Rectal smooth muscle tissue (tissue), 1 donor: ENCODE measurements at regions not wholly inside any gene's neighbourhood (a gene's known extent, or its start where the extent isn't known, plus 50 kb on each side); places are given as distances from the start of the nearest gene placed in this dataset.
A peak's percentile ranks its signal among the peaks of the same experiment; 100 is the strongest.

ENCODE experiments used
- H3K27ac ChIP-seq: one replicate; pipeline ENCODE4 v1.7.0; 2013; ENCODE audit warnings: low read depth, low read length, inconsistent platforms
- H3K27me3 ChIP-seq: one replicate; pipeline ENCODE4 v1.7.0; 2013; ENCODE audit warnings: low read length; ENCODE audit not compliant: control insufficient read depth, insufficient read depth
- H3K36me3 ChIP-seq: one replicate; pipeline ENCODE4 v1.7.0; 2013; ENCODE audit warnings: low read length; ENCODE audit not compliant: control insufficient read depth, insufficient read depth
- H3K4me1 ChIP-seq: one replicate; pipeline ENCODE4 v1.7.0; 2013; ENCODE audit warnings: low read length; ENCODE audit not compliant: control insufficient read depth, insufficient read depth
- H3K4me3 ChIP-seq: one replicate; pipeline ENCODE4 v1.7.0; 2013; ENCODE audit warnings: low read length
- H3K9ac ChIP-seq: one replicate; pipeline ENCODE4 v1.7.0; 2013; ENCODE audit warnings: low read length

GRCh38 chrX:9132036-9132638, 98.2 kb upstream of the FAM9B start:
- Histone ChIP-seq H3K4me3 (no peak overlapping the region), H3K27ac (no peak overlapping the region), H3K9ac (no peak overlapping the region), H3K36me3 (no peaks in the 10 kb centered on the region), H3K27me3 (no peaks in the 10 kb centered on the region), H3K4me1 (no peaks in the 10 kb centered on the region)

DNA sequence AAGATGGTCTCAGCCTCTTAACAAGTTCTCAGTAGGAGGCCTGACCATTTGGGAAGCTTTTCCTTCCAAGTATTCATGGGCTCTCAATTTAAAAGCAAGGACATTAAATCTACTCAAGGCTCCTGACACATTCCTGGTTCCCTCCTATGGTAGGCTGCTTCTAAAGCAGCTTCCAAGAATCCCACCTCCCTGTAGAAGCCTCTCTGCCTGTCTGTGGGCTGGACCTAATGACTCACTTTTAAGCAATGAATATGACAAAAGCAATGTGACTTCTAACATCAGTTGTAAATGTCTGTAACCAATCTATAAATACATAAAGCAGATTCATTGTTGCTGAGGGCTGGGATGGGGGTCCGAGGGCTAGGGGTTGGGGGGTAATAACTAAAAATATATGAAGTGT, 99.5 kb upstream of the FAM9B start:
- Histone ChIP-seq H3K36me3 (no peaks in the 10 kb centered on the region), H3K27me3 (no peaks in the 10 kb centered on the region), H3K9ac (no peak overlapping the region), H3K4me1 (no peaks in the 10 kb centered on the region), H3K4me3 (no peak overlapping the region), H3K27ac (no peak overlapping the region)

GRCh38 chrX:9134366-9134765, 100.4 kb upstream of the FAM9B start:
- H3K36me3 ChIP-seq, result no peaks in the 10 kb centered on the region
- H3K27me3 ChIP-seq, result no peaks in the 10 kb centered on the region
- no peak overlapping the region for H3K9ac ChIP-seq
- no peak overlapping the region for H3K4me3 ChIP-seq
- H3K4me1 ChIP-seq, result no peaks in the 10 kb centered on the region
- no peak overlapping the region for H3K27ac ChIP-seq

- Histone ChIP-seq H3K9ac (no peak overlapping the region), H3K27ac (no peak overlapping the region), H3K36me3 (no peaks in the 10 kb centered on the region), H3K4me3 (no peak overlapping the region), H3K27me3 (no peaks in the 10 kb centered on the region), H3K4me1 (no peaks in the 10 kb centered on the region)
Measured at GRCh38 chrX:9135901-9136510, 102.1 kb upstream of the FAM9B start.

GRCh38 chrX:9137152-9137551, 103.2 kb upstream of the FAM9B start:
- no peaks in the 10 kb centered on the region for H3K36me3 ChIP-seq
- no peaks in the 10 kb centered on the region for H3K4me1 ChIP-seq
- no peaks in the 10 kb centered on the region for H3K27me3 ChIP-seq
- no peak overlapping the region for H3K27ac ChIP-seq
- no peak overlapping the region for H3K4me3 ChIP-seq
- no peak overlapping the region for H3K9ac ChIP-seq

- H3K27me3 ChIP-seq, result no peaks in the 10 kb centered on the region
- no peak overlapping the region for H3K9ac ChIP-seq
- H3K27ac ChIP-seq, result no peak overlapping the region
- no peaks in the 10 kb centered on the region for H3K4me1 ChIP-seq
- H3K36me3 ChIP-seq, result no peaks in the 10 kb centered on the region
- H3K4me3 ChIP-seq, result no peak overlapping the region
Measured at GRCh38 chrX:9141496-9141895, 107.6 kb upstream of the FAM9B start.

GRCh38 chrX:9144701-9145241, 110.8 kb upstream of the FAM9B start:
- H3K27ac ChIP-seq, result no peak overlapping the region
- no peak overlapping the region for H3K4me3 ChIP-seq

DNA sequence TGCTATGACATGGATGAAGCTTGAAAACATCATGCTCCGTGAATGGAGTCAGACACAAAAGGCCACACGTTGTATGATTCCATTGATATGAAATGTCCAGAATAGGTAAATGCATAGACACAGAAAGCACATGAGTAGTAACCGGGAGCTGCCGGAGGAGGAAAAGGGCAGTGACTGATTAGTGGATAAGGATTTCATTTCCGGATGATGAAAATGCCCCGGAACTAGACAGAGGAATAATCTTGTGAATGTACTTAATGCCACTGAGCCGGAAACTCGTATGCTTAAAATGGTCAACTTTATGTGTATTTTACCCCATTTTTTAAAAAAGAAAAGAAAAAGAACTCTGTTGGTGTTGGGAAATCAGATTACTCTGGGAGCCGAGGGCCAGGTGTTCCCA, 112.7 kb upstream of the FAM9B start:
- no peaks in the 10 kb centered on the region for H3K36me3 ChIP-seq
- H3K27me3 ChIP-seq, result no peaks in the 10 kb centered on the region

More at GRCh38 chrX:9144701-9145241, 110.8 kb upstream of the FAM9B start:
- no peaks in the 10 kb centered on the region for H3K4me1 ChIP-seq
- H3K9ac ChIP-seq, result no peak overlapping the region
- H3K36me3 ChIP-seq, result no peaks in the 10 kb centered on the region
- no peaks in the 10 kb centered on the region for H3K27me3 ChIP-seq

GRCh38 chrX:9147086-9147485, 113.2 kb upstream of the FAM9B start:
- Histone ChIP-seq H3K36me3 (no peaks in the 10 kb centered on the region), H3K4me3 (no peak overlapping the region), H3K4me1 (no peaks in the 10 kb centered on the region), H3K27ac (no peak overlapping the region), H3K9ac (no peak overlapping the region), H3K27me3 (no peaks in the 10 kb centered on the region)

More for the DNA sequence above, 112.7 kb upstream of the FAM9B start:
- Histone ChIP-seq H3K27ac (no peak overlapping the region), H3K9ac (no peak overlapping the region), H3K4me1 (no peaks in the 10 kb centered on the region), H3K4me3 (no peak overlapping the region)

DNA sequence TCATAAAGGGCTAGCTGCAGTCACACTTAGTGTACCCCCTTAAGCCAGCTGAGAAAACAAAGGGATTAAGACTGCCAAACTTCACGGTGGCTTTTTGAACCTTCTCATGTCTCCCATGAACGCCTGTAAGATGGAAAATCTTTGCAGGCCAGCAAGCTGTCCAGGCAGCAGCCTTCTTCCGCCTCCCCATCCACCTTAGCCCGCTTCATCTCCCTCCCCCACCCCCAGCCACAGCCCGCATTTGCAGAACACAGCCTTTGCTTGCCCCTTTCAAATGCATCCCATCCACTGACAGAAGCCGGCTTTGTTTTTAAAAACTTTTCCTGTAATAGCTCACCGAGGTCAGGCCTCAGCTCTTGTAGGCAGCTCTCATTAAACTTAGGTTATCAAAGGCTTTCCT, 113.8 kb upstream of the FAM9B start:
- H3K9ac ChIP-seq, result no peak overlapping the region
- no peaks in the 10 kb centered on the region for H3K4me1 ChIP-seq
- H3K27me3 ChIP-seq, result no peaks in the 10 kb centered on the region
- no peak overlapping the region for H3K4me3 ChIP-seq
- no peaks in the 10 kb centered on the region for H3K36me3 ChIP-seq
- no peak overlapping the region for H3K27ac ChIP-seq

DNA sequence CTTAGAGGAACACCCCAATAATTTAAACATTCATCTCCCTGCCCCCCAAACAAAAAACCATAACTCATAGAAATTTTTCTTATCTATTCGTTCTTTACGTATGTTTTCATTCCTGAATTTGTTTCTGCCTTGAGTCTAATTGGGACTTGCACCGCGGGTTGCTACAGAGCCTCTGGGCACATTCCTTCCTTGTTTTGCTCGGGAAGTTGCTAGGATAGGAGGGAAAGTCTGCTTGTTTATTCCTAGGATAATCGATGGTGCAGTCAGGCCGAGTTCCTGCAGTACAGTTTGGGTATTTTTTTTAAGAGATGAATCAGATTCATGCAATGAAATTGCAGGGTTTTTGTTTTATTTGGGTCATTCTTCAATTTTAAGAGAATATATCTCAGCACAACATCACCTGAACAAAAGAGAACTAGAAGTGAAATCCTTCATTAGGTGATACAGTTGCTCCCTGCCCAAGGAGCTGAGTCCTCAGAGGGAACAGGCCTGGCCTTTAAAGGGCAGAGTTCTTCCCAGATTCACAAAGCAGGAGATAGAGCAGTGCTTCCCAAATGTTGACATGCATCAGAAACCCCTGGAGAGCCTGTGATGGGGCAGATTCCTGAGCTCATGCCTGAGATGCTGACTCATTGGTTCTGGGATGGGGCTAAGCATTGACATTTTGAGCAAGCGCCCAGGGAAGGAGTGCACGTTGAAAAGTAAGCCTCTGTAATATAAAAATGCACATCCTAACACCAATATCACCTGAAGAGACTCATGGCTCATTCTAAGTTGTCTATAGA, 114.9 kb upstream of the FAM9B start:
- Histone ChIP-seq H3K27ac (peak overlapping the region; percentile 19), H3K36me3 (no peaks in the 10 kb centered on the region), H3K9ac (no peak overlapping the region), H3K4me3 (no peak overlapping the region), H3K27me3 (no peaks in the 10 kb centered on the region), H3K4me1 (no peaks in the 10 kb centered on the region)

DNA sequence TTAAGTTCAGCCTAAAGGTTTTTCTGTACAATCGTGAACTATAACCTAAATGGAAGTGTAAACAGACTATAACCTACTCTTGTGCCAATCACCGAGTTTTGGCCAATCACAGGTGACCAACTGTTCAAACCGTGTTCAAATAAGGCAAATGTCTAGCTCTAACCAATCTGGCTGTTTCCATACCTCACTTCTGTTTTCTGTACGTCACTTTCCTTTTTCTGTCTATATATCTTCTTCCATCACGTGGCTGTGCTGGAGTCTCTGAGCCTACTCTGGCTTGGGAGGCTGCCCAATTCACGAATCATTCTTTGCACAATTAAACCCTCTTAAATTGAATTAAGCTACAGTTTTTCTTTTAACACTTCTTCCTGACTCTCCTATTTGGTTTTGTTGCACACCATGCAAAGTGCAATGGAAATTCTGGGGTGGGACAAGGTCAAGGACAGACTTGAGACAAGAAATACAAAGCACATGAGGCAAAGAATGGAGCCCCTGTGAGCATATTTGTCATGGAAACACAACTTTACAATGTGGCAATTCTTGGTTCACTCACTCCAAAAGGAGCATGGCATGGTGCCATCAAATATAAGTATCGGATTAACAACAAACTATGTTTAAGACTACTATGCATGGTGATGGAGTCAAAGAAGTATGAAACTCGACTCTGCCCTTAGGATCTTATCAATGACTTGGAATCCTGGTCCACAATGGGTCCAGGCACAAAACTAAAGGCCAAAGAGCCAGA, 115.7 kb upstream of the FAM9B start:
- no peak overlapping the region for H3K9ac ChIP-seq
- H3K4me3 ChIP-seq, result no peak overlapping the region
- no peaks in the 10 kb centered on the region for H3K36me3 ChIP-seq
- H3K4me1 ChIP-seq, result no peaks in the 10 kb centered on the region
- no peak overlapping the region for H3K27ac ChIP-seq
- H3K27me3 ChIP-seq, result no peaks in the 10 kb centered on the region
